HPDE6-E6E7 (cell line): ENCODE measurements at regions not wholly inside any gene's neighbourhood (a gene's known extent, or its start where the extent isn't known, plus 50 kb on each side); places are given as distances from the start of the nearest gene placed in this dataset.
A peak's percentile ranks its signal among the peaks of the same experiment; 100 is the strongest.
"Not testable (repeated sequence)": the region's sequence is repeated elsewhere in the genome, so short reads cannot be mapped to it uniquely, and the experiment has no call there.

ENCODE experiments used
- DNase-seq: peaks from one replicate; pipeline ENCODE4 v3.0.0; 2011; ENCODE audit warnings: missing footprints; ENCODE audit errors: extremely low spot score

DNA sequence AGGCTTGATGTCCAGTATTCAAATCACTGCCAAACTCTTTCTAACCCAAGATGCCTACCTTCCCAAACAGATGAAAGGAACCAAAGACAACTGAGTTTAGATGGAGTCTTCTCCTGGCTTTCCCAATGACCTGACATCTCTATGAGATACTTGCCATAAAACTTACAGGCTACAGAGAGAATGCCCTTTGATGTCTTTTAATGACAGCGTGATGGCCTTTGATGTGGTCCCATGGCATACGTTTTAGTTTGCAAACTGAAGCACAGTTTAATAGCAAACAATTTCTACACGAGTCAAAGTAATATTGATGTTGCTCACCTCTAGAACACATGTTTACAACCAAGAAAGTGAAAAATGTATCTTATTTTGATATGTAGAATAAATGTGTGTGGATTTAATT is 73.2 kb downstream of the ZIC4 start:
- no peak for DNase-seq

DNA sequence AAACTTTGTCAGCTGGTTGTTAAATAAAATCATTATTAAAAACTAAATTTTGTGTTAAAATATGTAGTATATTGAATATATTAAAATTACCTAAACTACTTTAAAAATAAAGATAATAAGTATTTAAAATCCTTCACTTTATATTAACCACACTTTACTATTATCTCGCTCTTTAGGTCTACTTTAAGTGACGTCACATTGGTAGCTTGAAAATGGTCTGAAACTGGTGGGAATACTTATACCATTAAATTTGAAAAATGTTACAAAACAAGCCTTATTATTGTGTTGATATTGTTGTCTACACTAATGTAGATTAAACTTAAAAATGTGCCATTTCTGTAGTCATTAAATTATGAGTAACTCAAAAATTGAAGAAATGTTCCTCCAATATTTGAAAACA is 77.6 kb downstream of the ZIC4 start:
- no peak for DNase-seq

DNA sequence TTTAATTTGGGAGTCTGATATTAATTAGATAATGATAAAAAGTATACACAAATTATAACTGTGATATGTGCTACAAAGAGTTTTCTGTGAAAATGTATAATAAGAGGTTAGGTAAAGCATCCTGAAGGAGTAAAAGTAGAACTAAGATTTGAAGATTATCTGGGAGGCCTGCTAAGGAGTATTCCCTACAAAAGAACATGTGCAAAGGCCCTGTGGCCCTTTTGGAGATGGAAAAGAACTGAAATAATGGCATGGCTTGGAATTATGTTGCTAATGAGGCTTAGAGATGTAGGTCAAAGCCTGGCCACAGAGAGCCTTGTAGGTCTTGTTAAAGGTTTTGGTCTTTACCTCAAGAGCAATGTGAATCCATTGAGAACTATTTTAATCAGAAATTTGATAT is 82.0 kb downstream of the ZIC4 start:
- no peak for DNase-seq

DNA sequence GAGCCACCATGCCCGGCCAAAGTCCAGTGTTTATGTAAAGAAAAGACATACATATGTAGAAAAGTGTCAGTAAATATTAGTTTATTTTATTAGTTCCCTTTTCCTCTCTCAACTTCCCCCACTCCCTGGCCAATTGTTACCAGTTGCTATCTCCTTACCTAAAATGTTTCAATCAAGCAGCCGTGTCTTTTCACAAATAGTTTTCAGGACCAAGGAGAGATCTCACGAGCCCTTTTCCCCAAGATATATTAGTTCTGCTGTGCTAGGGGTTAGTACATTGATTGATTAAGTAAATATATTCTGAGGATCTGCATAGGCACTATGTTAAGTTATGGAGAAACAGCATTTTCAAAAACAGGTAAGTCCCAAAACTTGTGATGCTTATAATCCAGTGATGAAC is 87.4 kb downstream of the ZIC4 start:
- DNase-seq = no peak

DNA sequence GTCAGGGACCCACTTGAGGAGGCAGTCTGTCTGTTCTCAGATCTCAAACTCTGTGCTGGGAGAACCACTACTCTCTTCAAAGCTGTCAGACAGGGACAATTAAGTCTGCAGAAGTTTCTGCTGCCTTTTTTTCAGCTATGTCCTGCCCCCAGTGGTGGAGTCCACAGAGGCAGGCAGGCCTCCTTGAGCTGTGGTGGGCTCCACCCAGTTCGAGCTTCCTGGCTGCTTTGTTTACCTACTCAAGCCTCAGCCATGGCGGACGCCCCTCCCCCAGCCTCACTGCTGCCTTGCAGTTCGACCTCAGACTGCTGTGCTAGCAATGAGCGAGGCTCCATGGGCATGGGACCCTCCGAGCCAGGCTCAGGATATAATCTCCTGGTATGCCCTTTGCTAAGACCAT is 89.3 kb downstream of the ZIC4 start:
- not testable (repeated sequence) for DNase-seq

DNA sequence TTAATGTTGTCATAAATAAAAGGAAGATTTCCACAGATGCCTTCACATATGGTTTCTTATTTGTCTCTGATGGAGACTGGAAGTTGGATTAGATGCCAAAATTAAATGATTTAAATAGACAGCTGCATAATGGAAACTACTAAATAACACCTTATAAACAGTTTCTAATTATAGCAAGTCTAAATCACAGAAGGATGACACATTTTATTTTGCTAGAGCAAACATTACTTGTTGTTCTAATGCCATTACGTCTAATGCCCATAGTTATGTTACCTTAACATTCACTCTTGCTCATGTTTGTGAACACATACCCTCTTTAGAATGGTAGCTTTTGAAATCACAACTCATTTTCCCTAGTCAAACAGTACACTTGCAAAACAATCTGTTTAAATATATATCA is 92.8 kb downstream of the ZIC4 start:
- DNase-seq = no peak

DNA sequence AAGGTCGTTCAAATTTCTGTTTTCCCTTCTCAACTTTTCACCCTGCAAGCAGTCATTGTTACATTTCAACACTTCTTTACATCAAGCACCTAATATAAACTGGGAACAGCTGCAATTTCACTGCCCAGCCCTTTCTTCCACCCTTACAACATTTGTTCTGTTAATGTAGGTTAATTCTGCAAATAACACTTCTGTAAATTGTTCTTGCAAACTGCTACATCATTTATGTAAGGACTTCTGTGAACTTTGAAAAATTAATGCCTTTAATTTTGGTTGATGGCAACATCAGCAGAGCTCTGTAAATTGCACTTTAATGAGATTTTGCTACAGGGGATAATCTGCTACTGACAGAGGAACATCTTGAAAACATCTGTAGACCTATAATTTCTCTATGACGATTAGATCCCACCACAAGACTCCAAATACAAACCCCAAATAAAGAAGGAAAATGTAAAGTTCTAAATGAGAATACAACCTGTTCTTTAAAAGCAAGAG is 93.5 kb downstream of the ZIC4 start:
- no peak for DNase-seq

DNA sequence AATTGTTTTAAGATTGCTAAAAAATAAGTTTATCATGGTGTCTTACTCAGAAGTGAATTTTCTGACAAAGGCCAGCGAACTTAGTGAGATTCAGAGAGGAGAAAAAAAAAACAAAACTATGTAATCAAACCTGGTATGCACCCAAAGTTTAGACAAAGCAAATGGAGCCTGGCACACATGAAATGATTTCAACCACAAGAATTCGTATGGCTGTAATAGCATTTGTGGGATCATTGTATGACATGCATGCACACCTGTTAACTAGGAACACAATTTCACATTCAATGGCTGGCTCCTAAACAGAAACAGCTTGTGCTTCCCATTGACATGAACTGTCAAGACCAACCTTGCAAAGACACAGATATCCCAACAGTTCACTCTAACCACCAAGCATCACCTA is 94.6 kb downstream of the ZIC4 start:
- DNase-seq = no peak

DNA sequence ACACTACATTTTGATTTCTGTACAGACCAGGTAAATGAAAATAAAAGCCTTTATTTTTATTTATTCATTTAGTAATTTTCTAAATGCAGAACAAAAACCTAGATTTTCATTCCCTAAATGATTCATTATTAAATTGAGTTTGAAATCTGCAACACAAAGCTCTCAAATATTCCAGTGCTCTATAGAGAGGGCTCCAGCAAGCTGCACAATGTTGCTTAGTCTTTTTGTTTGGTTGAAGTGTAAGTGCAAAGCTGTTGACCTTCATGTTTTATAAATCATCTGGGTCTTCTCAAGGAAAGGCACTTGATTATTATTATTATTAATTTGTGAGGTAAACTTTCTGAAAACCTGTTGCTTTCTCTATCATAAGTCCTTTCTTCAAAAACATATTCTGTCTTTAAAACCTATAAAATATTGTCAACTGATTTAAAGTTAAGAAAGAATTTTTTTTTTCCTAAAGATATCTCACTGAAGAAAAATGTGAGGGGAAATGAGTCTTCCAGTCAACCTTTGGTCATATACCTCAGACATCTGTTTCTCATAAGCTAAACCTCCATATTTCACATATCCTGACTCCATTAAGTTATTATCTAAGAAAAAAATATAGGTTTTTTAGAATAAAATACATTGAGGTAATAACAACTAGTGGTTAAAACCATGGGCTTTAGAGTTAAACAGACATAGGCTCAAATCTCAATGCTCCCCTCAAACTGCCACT is 100.7 kb downstream of the ZIC4 start:
- DNase-seq = no peak

DNA sequence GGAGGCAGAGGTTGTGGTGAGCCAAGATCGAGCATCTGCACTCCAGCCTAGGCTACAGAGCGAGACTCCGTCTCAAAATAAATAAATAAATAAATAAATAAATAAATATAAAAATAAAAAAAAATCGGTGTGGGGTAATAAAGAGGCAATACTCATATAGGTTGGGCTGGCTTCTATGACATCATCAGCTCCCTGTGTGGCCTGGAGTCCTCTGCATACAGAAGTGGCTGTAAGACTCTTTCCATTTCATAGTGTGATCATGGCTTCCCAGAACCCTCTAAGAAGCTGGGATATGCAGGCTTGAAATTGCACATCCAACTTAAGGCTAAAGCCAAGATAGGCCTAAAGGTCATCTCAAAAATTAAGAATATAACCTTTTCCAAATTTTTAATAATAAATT is 101.6 kb downstream of the ZIC4 start:
- no peak for DNase-seq

DNA sequence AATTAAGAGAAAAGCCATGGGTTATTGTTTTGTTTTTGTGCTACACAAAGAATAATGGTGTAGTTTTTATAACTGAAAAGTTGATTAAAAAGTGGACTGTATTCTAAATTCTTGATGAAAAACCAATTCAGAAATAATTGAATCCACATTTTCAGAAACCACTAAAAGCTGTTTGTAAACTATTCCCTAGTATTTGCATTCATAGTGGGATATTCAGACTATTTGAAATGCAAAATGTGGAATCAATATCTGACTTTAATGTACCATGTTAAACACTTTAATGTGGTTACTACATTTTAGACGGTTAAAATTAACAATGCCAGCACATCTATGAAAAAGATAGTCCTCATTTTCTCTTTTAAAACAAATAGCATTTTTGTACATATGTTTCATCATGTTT is 104.6 kb downstream of the ZIC4 start:
- no peak for DNase-seq

DNA sequence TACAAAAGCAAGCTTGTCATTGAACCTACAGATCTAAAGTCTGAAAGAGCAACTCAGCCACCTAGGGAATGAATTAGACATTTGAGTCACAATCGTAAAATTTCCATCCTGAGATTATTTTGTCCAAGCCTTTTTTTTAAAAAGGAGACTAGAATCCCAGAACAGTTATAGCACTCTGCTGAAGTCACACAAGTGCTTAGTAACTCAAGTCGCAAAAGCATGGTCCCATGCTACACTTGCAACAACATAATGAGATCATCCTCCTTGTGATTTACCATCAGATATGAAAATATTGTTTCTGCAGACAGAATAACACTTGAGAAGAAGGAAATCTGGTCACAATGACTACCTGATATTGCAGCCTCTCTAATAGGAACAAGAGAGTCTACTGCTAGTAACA is 106.7 kb downstream of the ZIC4 start:
- DNase-seq = no peak

DNA sequence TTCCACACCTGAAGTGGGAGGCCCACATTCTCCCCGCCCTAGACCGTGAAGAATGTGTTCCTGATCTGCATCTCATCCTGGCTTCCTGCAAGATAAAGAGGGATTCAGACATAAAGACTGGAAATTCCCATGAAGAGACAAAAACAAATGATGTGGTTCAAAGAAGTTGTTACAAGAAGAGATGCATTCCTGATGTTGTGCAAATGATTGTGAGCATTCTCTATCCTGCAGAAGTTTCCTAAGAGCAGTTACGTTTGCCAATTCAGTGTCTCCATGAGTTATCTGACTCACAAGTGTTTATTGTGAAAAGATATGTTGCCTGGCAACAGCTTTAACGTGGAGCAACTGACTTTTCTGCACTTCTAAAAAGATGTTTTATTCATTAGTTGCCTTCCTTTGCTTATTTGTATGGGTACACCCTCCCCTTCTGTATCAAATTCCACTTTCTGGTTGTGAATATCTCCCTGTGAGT is 107.8 kb downstream of the ZIC4 start:
- peak; percentile 28 for DNase-seq

DNA sequence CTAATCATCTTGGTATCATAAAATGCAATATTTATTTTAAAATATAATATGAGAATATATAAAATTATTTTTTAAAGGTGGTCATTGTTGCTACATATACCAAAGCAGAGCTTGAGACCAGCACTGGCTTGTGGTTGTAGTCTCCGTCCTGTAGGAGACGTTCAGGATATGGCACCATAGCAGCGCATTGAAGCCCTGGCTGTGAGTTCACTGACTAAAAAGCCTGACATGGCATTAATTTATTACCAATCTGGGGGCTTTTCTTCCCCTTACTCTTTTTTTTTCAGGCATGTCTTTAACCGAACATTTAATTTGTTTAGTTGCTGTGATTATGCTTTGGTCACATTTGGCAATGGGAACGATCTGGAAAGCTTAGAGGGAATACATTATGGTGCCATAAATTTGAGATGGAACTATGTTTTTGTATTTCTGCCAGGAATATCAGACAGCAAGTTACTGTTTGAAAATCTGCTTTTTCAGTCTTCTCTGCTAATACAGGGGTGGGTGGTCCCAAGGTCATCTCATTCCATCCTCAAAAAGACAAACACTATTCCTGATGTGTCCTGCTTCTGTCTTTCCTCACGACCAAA is 108.5 kb downstream of the ZIC4 start:
- no peak for DNase-seq

DNA sequence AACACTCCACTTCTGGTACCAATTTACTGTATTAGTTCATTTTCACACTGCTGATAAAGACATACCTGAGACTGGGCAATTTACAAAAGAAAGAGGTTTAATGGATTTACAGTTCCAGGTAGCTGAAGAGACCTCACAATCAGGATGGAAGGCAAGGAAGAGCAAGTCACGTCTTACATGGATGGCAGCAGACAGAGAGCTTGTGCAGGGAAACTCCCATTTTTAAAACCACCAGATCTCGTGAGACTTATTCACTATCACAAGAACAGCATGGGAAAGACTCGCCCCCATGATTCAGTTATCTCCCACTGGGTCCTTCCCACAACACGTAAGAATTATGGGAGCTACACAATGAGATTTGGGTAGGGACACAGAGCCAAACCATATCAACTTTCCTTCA is 119.0 kb downstream of the ZIC4 start:
- DNase-seq = not testable (repeated sequence)

DNA sequence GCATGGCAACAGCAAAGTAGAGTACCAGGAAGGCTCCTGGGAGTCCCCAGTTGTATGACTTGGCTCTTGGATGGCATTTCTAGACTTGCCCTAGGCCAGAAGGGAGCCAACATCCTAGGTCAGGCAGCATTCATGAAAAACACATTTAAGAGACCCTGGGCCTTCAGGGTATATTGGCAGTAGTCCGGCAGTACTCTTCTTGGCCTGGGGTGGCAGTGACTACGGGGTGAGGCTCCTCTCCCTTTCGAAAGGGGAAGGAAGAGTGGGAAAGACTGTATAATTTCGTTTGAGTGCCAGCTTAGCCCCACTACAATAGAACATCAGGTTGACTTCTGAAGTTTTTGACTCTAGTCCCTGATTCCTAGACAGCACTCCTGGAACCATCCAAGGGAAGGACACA is 136.4 kb downstream of the ZIC4 start:
- no peak for DNase-seq

DNA sequence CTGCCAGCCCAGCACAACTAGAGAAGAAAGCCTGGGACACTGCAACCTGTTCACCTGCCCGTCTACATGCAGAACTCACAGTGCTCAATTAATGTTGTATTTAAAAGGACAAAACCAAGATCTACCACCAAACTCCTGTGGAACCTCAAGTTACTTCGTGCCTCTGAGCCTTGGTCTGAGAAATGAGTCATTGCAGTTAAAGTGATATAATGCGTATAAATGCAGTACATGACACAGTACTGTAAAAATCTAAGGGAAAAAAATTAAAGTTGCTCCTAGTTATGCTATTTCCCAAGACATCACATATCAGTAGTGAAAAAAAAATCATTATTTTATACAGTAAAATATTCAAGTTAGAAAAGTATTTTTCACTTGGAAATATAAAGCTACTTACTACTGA is 138.9 kb downstream of the ZIC4 start:
- DNase-seq = no peak

DNA sequence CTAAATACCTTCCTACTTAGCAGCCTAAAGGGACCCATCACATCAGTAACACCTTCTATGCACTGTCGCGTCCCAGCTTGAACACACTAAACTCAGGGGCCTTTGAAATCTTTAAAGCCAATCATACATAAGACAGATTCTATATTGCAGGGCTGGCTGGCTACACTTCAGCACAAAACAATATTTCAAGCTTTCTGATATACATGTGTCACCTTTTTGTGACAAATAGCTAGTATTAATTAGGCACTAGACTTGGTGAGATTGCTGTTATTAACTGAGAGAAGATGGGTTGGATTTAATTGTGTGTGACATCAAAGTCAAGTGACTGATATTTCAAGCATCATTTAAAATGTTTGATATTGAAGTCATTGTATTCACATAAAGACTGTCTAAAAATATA is 148.4 kb downstream of the ZIC4 start:
- no peak for DNase-seq

DNA sequence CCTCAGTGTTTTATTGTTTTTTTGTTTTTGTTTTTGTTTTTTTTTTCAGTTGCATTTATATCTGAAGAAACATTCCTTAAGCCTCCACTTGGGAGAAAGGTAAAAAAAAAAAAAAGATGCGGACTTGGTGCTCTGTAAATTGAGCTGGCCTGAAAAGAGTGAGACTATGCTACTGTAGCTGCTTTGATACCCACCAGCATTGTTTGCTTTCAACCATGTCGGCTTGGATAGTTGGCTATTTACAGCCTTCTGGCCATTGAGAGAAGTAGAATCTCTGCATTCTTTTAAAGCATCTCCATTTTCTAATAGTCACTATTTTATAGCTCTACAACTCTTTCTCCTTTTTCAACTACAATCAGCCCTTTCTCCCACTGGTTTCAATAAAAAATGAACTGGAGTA is 149.6 kb downstream of the ZIC4 start:
- DNase-seq = no peak

DNA sequence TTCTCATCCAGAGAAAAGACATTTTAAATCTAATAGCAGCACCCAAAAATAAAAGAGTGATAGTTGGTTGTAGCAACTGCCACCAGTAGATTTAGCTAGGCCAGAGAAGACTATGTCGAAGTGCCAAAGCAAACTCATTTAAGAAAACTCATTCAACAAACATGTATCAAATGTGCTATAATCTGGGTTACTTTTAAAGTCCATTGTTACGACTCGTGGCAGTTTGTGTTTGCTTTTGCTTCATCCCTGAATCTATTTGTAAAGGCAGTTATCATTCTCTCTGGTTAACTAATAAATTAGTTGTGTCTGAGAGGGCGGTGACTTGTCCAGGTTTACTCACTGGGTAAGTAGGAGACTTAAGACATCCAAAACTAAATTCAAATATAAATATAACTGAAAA is 159.4 kb downstream of the ZIC4 start:
- DNase-seq = no peak

DNA sequence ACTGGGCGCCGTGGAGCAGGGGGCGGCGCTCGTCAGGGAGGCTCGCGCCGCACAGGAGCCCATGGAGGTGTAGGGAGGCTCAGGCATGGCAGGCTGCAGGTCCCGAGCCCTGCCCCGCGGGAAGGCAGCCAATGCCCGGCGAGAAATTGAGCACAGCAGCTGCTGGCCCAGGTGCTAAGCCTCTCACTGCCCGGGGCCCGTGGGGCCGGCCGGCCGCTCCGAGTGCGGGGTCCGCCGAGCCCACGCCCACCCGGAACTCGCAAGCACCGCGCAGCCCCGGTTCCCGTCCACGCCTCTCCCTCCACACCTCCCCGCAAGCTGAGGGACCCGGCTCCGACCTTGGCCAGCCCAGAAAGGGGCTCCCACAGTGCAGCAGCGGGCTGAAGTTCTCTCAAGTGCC is 160.7 kb downstream of the ZIC4 start:
- not testable (repeated sequence) for DNase-seq

DNA sequence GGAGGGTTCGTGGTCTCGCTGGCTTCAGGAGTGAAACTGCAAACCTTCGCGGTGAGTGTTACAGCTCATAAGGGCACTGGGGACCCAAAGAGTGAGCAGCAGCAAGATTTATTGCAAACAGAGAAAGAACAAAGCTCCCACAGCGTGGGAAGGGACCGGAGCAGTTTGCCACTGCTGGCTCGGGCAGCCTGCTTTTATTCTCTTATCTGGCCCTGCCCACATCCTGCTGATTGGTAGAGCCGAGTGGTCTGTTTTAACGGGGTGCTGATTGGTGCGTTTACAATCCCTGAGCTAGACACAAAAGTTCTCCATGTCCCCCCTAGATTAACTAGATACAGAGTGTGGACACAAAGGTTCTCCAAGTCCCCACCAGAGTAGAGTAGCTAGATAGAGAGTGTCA is 161.3 kb downstream of the ZIC4 start:
- DNase-seq = not testable (repeated sequence)

DNA sequence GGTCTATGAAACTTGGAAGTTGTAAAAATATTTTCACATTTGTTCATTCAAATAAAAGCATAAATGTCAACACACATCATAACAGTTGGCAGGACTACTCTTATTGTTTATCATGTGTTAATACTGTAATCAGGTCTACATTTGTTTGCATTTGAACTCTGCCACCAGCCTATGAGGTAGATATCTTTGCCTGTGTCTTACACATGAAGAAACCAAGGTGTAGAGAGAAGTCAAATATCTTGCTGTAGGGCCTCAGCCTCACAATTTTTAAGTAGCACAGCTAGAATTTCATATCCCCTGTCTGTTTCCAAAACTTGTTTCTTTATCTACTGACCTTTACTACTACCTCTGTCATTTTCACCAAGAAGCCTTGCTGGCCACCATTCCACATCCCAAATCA is 161.9 kb downstream of the ZIC4 start:
- no peak for DNase-seq

DNA sequence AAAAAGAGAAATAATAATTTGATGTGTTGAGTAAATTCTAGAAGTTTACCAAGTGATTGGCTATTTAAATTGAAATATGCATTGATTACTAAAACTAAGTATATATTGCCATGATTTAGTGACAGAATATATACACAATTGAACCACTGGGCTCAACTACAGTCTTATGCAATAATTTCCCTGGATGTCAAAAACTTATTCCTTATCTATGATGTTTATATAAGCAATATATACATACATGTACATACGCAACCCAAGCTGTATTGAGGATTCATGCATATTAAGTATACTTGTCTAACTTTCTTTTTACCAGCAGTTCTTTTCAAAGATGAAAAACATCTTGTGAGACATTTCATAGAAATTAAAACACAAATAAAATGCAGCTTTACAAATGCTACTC is 165.8 kb downstream of the ZIC4 start:
- DNase-seq = no peak
